Peyer's patch (tissue), 4 donors: ENCODE measurements at regions not wholly inside any gene's neighbourhood (a gene's known extent, or its start where the extent isn't known, plus 50 kb on each side); places are given as distances from the start of the nearest gene placed in this dataset.
"Not testable (repeated sequence)": the region's sequence is repeated elsewhere in the genome, so short reads cannot be mapped to it uniquely, and the experiment has no call there.

Experiments
- DNase-seq, 3 donors: peaks; one replicate each; pipeline ENCODE4 v3.0.0-alpha.2; 2017 to 2019
- H3K27ac ChIP-seq, 4 donors: fragments of 200-600 bp; sonication (generic); one replicate each; pipeline ENCODE4 v1.5.1; 2016 to 2019
- H3K27me3 ChIP-seq, 2 donors: fragments of 200-600 bp; sonication (generic); one replicate each; pipeline ENCODE4 v1.5.1; 2019
- H3K36me3 ChIP-seq, 3 donors: fragments of 200-600 bp; sonication (generic); one replicate each; pipeline ENCODE4 v1.5.1; 2016 to 2019
- H3K4me1 ChIP-seq, 4 donors: fragments of 200-600 bp; sonication (generic); one replicate each; pipeline ENCODE4 v1.5.1; 2016 to 2019
- H3K4me3 ChIP-seq, 4 donors: fragments of 200-600 bp; sonication (generic); 1 replicate in 3 of 4; 2 replicates in 1 of 4; pipeline ENCODE4 v1.5.1; 2016 to 2019; ENCODE audit warnings: mild to moderate bottlenecking in 1 of 4
- H3K9me3 ChIP-seq, 4 donors: fragments of 200-600 bp; sonication (generic); one replicate each; pipeline ENCODE4 v1.5.1; 2016 to 2019; ENCODE audit warnings: mild to moderate bottlenecking in 1 of 4
- POLR2A ChIP-seq, 2 donors: fragments of 450-650 bp; IDR thresholded peaks; one replicate each; pipeline ENCODE4 v1.5.1; 2017; ENCODE audit warnings: antibody characterized with exemption in 2 of 2, mild to moderate bottlenecking in 2 of 2, moderate library complexity in 2 of 2
- TF ChIP-seq, protein P1 (sequence below), 6 experiments: fragments of 450-650 bp in 4 of 6; fragments of 200-600 bp in 2 of 6; sonication (generic) in 1 of 6; IDR thresholded peaks; one replicate each; pipeline ENCODE4 v1.5.1; 2017 to 2019; ENCODE audit warnings: antibody characterized with exemption in 6 of 6, mild to moderate bottlenecking in 3 of 6, moderate library complexity in 1 of 6

DNA sequence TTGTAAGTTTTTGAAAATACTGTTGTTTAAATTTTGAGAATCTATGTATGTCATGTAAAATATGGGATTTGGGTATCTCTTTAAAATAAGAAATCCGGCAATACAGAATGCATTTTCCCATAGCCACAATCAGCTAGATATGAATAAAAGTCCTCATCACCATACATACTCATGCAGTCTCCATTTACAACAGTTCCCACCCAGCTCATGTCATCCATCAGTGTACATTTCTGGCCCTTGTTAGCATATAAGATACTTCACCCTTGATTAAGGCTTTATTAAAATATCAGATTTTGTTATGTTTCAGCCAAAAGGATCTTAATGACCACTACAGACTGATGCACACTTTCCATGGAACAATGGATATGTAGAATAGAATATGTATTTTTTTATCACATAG lies 218.0 kb downstream of the DPY19L2 start:
- H3K9me3 ChIP-seq: no peaks in the 10 kb centered on the region
- DNase-seq: no peak
- TF ChIP-seq, protein P1, sequence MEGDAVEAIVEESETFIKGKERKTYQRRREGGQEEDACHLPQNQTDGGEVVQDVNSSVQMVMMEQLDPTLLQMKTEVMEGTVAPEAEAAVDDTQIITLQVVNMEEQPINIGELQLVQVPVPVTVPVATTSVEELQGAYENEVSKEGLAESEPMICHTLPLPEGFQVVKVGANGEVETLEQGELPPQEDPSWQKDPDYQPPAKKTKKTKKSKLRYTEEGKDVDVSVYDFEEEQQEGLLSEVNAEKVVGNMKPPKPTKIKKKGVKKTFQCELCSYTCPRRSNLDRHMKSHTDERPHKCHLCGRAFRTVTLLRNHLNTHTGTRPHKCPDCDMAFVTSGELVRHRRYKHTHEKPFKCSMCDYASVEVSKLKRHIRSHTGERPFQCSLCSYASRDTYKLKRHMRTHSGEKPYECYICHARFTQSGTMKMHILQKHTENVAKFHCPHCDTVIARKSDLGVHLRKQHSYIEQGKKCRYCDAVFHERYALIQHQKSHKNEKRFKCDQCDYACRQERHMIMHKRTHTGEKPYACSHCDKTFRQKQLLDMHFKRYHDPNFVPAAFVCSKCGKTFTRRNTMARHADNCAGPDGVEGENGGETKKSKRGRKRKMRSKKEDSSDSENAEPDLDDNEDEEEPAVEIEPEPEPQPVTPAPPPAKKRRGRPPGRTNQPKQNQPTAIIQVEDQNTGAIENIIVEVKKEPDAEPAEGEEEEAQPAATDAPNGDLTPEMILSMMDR (IDR thresholded peaks at IDR 0.05): no peak
- TF ChIP-seq POLR2A (IDR thresholded peaks at IDR 0.05): no peak
- H3K4me3 ChIP-seq: no peak overlapping the region
- no peaks in the 10 kb centered on the region for H3K27me3 ChIP-seq
- no peak overlapping the region for H3K27ac ChIP-seq
- H3K4me1 ChIP-seq: no peaks in the 10 kb centered on the region
- H3K36me3 ChIP-seq: no peaks in the 10 kb centered on the region

DNA sequence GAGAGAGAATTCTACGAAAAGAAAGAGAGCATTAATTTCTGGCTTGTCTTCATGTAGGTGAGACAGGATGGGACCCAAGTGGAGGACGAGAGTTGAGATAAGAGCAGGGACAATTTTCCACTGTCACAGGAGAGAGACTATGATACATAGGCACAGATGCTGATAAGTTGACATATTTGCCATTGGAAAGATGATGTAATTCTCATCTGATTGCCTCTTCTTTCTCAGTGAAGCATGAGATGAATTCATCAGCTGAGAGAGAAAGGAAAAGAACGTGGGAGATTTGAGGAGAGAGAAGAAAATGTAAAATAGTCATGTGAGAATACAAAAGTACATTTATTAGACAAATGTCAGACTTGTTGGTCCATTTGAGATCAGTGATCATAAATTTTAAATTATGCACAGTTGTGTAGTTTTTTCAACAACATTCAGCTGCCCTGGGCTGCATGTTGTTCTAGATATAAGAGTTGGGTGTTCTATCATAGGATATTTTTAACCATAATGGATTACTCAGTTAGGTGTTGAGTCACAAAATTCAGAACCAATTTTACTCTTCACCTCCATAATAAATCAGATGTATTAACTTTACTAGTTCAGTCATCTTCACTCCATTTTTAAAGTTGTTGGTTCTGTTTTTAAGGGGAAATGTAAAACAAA lies 222.9 kb downstream of the DPY19L2 start:
- no peaks in the 10 kb centered on the region for H3K27me3 ChIP-seq
- no peaks in the 10 kb centered on the region for H3K36me3 ChIP-seq
- H3K9me3 ChIP-seq: no peaks in the 10 kb centered on the region
- H3K27ac ChIP-seq: no peak overlapping the region
- no peak overlapping the region for H3K4me3 ChIP-seq
- no peak for DNase-seq
- no peaks in the 10 kb centered on the region for H3K4me1 ChIP-seq
- TF ChIP-seq, protein P1 (IDR thresholded peaks at IDR 0.05): no peak
- no peak for TF ChIP-seq POLR2A (IDR thresholded peaks at IDR 0.05)

DNA sequence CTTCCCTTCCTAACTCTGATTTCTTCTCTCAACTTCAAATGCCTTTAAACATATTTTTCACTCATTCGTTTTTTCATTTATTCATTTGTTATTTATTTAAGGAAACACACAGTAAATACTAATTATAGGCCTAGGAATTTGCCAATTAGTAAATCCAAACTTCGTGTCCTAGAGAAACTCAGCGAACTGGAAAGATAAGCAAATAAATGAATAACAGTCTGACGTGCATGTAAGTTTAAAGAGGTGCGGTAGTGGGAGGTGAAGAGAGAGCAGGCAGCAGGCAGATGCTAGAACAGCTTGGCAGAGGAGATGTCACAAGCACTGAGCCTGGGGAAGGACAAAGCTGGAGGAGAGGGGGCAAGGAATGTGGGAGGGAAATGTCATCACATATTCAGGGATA lies 228.2 kb downstream of the DPY19L2 start:
- Histone ChIP-seq H3K4me1 (no peaks in the 10 kb centered on the region), H3K4me3 (no peak overlapping the region), H3K27ac (no peak overlapping the region), H3K9me3 (no peaks in the 10 kb centered on the region), H3K36me3 (no peaks in the 10 kb centered on the region), H3K27me3 (no peaks in the 10 kb centered on the region)
- no peak for DNase-seq
- TF ChIP-seq, protein P1 (IDR thresholded peaks at IDR 0.05): no peak
- no peak for TF ChIP-seq POLR2A (IDR thresholded peaks at IDR 0.05)

DNA sequence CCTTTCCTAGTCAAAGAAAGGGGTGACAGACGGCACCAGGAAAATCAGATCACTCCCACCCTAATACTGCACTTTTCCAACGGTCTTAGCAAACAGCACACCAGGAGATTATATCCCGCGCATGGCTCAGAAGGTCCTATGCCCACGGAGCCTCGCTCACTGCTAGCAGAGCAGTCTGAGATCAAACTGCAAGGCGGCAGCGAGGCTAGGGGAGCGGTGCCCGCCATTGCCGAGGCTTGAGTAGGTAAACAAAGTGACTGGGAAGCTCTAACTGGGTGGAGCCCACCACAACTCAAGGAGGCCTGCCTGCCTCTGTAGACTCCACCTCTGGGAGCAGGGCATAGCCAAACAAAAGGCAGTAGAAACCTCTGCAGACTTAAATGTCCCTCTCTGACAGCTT lies 233.9 kb downstream of the DPY19L2 start:
- not testable (repeated sequence) for DNase-seq, H3K36me3 ChIP-seq, H3K27ac ChIP-seq, H3K27me3 ChIP-seq, H3K9me3 ChIP-seq, H3K4me3 ChIP-seq, H3K4me1 ChIP-seq

DNA sequence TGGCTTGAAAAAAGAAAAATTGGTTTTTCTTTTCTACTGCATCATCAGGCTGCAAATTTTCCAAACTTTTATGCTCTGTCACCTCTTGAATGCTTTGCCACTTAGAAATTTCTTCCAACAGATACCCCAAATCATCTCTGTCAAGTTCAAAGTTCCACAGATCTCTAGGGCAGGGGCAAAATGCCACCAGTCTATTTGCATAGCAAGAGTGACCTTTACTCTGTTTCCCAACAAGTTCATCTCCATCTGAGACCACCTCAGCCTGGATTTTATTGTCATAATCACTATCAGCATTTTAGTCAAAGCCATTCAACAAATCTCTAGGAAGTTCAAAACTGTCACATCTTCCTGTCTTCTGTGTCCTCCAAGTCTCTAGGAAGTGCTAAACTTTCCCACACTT lies 240.3 kb downstream of the DPY19L2 start:
- not testable (repeated sequence) for H3K27me3 ChIP-seq, H3K36me3 ChIP-seq, DNase-seq, H3K9me3 ChIP-seq, H3K4me3 ChIP-seq, H3K4me1 ChIP-seq, H3K27ac ChIP-seq

DNA sequence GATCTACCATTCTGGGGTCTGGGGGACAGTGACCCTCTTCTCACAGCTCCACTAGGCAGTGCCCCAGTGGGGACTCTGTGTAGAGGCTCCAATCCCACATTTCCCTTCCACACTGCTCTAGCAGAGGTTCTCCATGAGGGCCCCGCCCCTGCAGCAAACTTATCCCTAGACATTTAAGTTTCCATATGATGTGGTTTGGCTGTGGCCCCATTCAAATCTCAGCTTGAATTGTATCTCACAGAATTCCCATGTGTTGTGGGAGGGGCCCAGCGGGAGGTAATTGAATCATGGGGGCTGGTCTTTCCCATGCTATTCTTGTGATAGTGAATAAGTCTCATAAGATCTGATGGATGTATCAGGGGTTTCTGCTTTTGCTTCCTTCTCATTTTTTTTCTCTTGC lies 241.3 kb downstream of the DPY19L2 start:
- not testable (repeated sequence) for H3K4me3 ChIP-seq, DNase-seq, H3K9me3 ChIP-seq, H3K27ac ChIP-seq, H3K36me3 ChIP-seq, H3K27me3 ChIP-seq, H3K4me1 ChIP-seq

DNA sequence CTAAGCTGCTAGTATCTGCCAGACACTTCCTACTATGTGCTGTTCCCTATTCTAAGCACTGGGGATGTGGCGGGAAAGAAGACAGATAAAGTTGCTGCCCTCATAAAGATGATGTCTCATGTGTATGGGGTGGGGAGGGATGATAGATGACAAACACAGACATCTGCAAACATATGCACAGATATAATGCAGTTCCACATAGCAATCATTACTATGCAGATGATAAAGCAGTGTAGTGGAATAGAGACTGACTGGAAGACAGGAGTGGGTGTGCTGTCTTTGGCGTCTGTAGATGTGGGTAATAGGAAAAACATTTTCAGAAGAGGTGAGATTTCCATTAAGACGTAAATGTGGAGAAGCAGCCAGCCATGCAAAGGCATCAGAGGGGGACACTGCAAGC lies 243.6 kb downstream of the DPY19L2 start:
- H3K9me3 ChIP-seq: no peaks in the 10 kb centered on the region
- no peak overlapping the region for H3K4me3 ChIP-seq
- no peaks in the 10 kb centered on the region for H3K36me3 ChIP-seq
- no peak for DNase-seq
- H3K27me3 ChIP-seq: no peaks in the 10 kb centered on the region
- no peaks in the 10 kb centered on the region for H3K4me1 ChIP-seq
- no peak for TF ChIP-seq POLR2A (IDR thresholded peaks at IDR 0.05)
- TF ChIP-seq, protein P1 (IDR thresholded peaks at IDR 0.05): no peak
- no peak overlapping the region for H3K27ac ChIP-seq
